ENCODE measurements at regions not wholly inside any gene's neighbourhood (a gene's known extent, or its start where the extent isn't known, plus 50 kb on each side); places are given as distances from the start of the nearest gene placed in this dataset.

GRCh38 chr6:50120300-50120699 is 70.6 kb upstream of the DEFB112 start:
- Mint-ChIP-seq H3K4me1 (ENCODE audit: unreplicated experiment) (no peaks in the 10 kb centered on the region), H3K27me3 (ENCODE audit: unreplicated experiment) (peaks cover 29% of the 10 kb centered on the region), H3K4me3 (ENCODE audit: unreplicated experiment) (no peak overlapping the region), H3K27ac (ENCODE audit: unreplicated experiment) (no peak overlapping the region), H3K9me3 (ENCODE audit: unreplicated experiment) (no peaks in the 10 kb centered on the region), H3K36me3 (ENCODE audit: unreplicated experiment) (no peaks in the 10 kb centered on the region)
- no peak for DNase-seq (ENCODE audit: extremely low spot score, unreplicated experiment)
- TF ChIP-seq CTCF (IDR thresholded peaks at IDR 0.05) = no peak

GRCh38 chr6:50123688-50124087 is 74.0 kb upstream of the DEFB112 start:
- no peaks in the 10 kb centered on the region for H3K9me3 Mint-ChIP-seq (ENCODE audit: unreplicated experiment)
- no peak overlapping the region for H3K27ac Mint-ChIP-seq (ENCODE audit: unreplicated experiment)
- H3K4me3 Mint-ChIP-seq (ENCODE audit: unreplicated experiment) = no peak overlapping the region
- H3K36me3 Mint-ChIP-seq (ENCODE audit: unreplicated experiment) = no peaks in the 10 kb centered on the region
- no peak for TF ChIP-seq CTCF (IDR thresholded peaks at IDR 0.05)
- H3K4me1 Mint-ChIP-seq (ENCODE audit: unreplicated experiment) = no peaks in the 10 kb centered on the region
- DNase-seq (ENCODE audit: extremely low spot score, unreplicated experiment) = no peak
- H3K27me3 Mint-ChIP-seq (ENCODE audit: unreplicated experiment) = peaks cover 36% of the 10 kb centered on the region

GRCh38 chr6:50124572-50124971 is 74.8 kb upstream of the DEFB112 start:
- no peak overlapping the region for H3K4me3 Mint-ChIP-seq (ENCODE audit: unreplicated experiment)
- TF ChIP-seq CTCF (IDR thresholded peaks at IDR 0.05) = no peak
- H3K9me3 Mint-ChIP-seq (ENCODE audit: unreplicated experiment) = no peaks in the 10 kb centered on the region
- no peaks in the 10 kb centered on the region for H3K36me3 Mint-ChIP-seq (ENCODE audit: unreplicated experiment)
- H3K4me1 Mint-ChIP-seq (ENCODE audit: unreplicated experiment) = no peaks in the 10 kb centered on the region
- H3K27ac Mint-ChIP-seq (ENCODE audit: unreplicated experiment) = no peak overlapping the region
- H3K27me3 Mint-ChIP-seq (ENCODE audit: unreplicated experiment) = peaks cover 40% of the 10 kb centered on the region
- DNase-seq (ENCODE audit: extremely low spot score, unreplicated experiment) = no peak

GRCh38 chr6:50128420-50129005 is 78.8 kb upstream of the DEFB112 start:
- Mint-ChIP-seq H3K27me3 (ENCODE audit: unreplicated experiment) (peaks cover 67% of the 10 kb centered on the region), H3K36me3 (ENCODE audit: unreplicated experiment) (no peaks in the 10 kb centered on the region), H3K9me3 (ENCODE audit: unreplicated experiment) (no peaks in the 10 kb centered on the region), H3K27ac (ENCODE audit: unreplicated experiment) (no peak overlapping the region), H3K4me3 (ENCODE audit: unreplicated experiment) (no peak overlapping the region), H3K4me1 (ENCODE audit: unreplicated experiment) (no peaks in the 10 kb centered on the region)
- TF ChIP-seq CTCF (IDR thresholded peaks at IDR 0.05) = peak; percentile 63
- DNase-seq (ENCODE audit: extremely low spot score, unreplicated experiment) = no peak

GRCh38 chr6:50135968-50136367 is 86.2 kb upstream of the DEFB112 start:
- Mint-ChIP-seq H3K27me3 (ENCODE audit: unreplicated experiment) (peaks cover 26% of the 10 kb centered on the region), H3K4me1 (ENCODE audit: unreplicated experiment) (no peaks in the 10 kb centered on the region), H3K9me3 (ENCODE audit: unreplicated experiment) (no peaks in the 10 kb centered on the region), H3K36me3 (ENCODE audit: unreplicated experiment) (no peaks in the 10 kb centered on the region), H3K4me3 (ENCODE audit: unreplicated experiment) (no peak overlapping the region), H3K27ac (ENCODE audit: unreplicated experiment) (no peak overlapping the region)
- no peak for TF ChIP-seq CTCF (IDR thresholded peaks at IDR 0.05)
- DNase-seq (ENCODE audit: extremely low spot score, unreplicated experiment) = no peak
